ENCODE measurements at regions not wholly inside any gene's neighbourhood (a gene's known extent, or its start where the extent isn't known, plus 50 kb on each side); places are given as distances from the start of the nearest gene placed in this dataset.

DNA sequence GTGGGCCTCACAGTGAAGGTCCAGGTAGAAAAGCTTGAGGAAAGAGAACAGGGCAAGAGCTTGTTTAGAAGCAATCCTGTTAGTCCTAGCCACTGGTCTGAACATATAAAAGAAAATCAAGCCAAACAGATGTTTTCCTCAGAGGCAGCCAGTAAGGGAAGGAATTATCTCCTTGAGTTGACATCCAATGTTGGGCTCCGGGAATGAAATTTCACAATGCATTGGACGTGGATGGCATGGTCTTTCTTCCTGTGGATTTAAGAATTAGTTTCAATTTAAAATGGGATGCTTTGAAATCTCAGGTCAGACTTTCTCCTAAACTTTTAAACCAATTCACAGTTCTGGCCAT is 92.1 kb downstream of the ACKR3 start:
- TF ChIP-seq, protein P1, sequence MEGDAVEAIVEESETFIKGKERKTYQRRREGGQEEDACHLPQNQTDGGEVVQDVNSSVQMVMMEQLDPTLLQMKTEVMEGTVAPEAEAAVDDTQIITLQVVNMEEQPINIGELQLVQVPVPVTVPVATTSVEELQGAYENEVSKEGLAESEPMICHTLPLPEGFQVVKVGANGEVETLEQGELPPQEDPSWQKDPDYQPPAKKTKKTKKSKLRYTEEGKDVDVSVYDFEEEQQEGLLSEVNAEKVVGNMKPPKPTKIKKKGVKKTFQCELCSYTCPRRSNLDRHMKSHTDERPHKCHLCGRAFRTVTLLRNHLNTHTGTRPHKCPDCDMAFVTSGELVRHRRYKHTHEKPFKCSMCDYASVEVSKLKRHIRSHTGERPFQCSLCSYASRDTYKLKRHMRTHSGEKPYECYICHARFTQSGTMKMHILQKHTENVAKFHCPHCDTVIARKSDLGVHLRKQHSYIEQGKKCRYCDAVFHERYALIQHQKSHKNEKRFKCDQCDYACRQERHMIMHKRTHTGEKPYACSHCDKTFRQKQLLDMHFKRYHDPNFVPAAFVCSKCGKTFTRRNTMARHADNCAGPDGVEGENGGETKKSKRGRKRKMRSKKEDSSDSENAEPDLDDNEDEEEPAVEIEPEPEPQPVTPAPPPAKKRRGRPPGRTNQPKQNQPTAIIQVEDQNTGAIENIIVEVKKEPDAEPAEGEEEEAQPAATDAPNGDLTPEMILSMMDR (IDR thresholded peaks at IDR 0.05): no peak
- H3K9me3 ChIP-seq: peaks cover 0 to 8% of the 10 kb centered on the region in 2 donors
- peaks cover 0 to 14% of the 10 kb centered on the region in 2 donors for H3K27me3 ChIP-seq
- intact Hi-C loops (cut with DNase I): no loop called here
- H3K27ac ChIP-seq: peak overlapping the region in 1 of 2 donors; percentile 18
- DNase-seq (peak in 2 of 4 donors; percentile 39 to 65), ATAC-seq (no peak)
- H3K36me3 ChIP-seq: no peaks in the 10 kb centered on the region
- H3K4me1 ChIP-seq: no peaks in the 10 kb centered on the region
- no peak overlapping the region for H3K4me3 ChIP-seq

DNA sequence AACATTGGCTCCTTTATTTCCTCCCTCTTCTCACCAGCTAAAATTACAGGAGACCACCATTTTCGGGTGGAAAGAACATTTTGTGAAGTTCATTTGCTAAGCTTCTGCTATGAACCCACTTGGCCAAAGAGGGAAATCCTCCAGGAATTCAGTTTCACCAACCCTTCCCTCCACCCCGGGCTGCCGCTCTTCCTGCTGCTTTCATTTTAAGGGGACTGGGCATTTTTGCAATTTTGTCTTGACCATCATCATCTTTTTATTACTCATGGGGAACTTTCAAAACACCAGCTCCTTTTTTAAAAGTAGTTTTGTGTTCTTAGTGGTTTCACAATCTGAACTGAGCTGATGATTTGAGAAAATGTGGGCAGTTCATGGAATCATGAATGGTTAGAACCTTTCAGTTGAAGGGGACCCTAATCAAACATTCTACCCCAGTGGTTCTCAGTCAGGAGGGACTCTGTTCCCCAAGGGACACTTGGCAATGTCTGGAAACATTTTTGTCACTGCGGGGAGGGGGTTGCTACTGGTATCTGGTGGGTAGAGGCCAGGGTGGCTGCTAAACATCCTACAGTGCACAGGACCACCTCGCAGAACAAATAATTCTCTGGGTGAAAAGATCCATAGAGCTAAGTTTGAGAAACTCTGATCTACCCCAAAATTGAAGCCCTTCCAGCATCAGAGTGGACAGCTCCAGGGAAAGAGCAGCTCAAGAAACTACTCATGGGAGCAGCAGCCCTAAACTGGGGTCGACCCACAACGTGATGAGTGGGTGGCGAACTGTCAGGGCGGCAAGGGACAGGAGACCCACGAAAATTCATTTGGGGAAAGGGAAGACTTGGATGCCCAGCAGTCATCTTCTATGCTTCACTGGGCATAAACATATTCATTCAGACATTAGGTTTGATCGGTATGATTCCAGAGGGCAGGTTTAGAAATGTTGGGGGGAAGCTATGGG is 92.9 kb downstream of the ACKR3 start:
- Histone ChIP-seq H3K9me3 (peaks cover 0 to 10% of the 10 kb centered on the region in 2 donors), H3K27me3 (peaks cover 0 to 14% of the 10 kb centered on the region in 2 donors), H3K36me3 (no peaks in the 10 kb centered on the region), H3K4me3 (no peak overlapping the region), H3K27ac (no peak overlapping the region), H3K4me1 (no peaks in the 10 kb centered on the region)
- TF ChIP-seq, protein P1 (IDR thresholded peaks at IDR 0.05): no peak
- DNase-seq (no peak), ATAC-seq (no peak)
- intact Hi-C loops (cut with DNase I): no loop called here

DNA sequence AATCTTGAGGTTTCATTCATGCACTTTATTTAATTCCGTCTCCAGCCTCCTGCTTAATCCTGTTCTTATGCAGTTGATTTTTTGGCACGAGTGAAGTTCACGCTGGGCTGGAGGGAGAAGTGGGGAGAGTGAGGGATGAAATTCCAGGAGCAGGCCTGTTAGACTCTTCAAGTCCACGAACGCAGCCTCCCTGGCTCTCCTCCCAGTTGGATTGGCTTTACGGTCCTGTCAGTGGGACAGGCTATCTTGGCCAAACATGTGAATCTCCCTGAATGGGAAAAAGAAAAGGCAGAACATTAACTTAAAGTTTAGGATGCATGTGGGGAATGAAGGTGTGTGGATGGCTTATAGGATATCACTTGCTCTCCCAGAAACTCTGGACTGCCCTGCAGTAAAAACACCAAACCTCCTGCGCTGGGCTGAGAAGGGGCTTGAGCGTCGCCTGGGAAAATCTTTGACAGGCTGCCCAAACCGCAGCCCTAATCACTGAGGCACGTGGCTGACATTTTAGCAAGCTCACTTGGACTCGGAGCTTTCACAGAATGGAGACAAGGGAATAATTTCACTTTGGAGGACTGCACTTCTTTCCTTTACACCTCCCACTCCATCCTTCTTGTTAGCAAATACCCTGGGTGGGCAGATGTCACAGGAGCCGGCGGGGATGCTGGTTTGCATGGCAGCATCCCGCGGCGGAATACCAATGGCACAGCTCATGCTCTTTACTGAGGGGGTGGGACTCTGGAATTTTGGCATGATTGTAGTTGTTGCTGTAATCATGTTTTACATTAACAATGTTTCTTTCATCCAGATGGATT is 93.9 kb downstream of the ACKR3 start:
- intact Hi-C loops (cut with DNase I): no loop called here

DNA sequence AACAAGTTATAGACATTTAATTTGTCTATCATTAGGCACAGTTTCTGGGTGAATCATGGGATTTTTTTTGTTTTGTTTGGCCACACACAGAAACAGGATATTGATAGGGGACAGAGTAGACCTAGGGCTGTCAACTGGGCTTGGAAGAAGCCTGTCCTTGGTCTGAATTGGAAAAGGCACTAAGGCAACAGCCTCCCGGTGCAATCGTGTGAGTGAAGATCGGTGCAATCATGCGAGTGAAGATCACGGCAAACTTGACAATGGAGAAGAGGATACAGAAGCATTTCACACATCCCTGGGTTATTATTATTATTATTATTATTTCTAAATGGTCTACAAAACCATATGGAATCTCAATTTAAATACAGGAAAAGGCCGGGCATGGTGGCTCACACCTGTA is 94.5 kb downstream of the ACKR3 start:
- Histone ChIP-seq H3K4me1 (no peaks in the 10 kb centered on the region), H3K36me3 (no peaks in the 10 kb centered on the region), H3K9me3 (peaks cover 0 to 10% of the 10 kb centered on the region in 2 donors), H3K27ac (no peak overlapping the region), H3K4me3 (no peak overlapping the region), H3K27me3 (peaks cover 0 to 14% of the 10 kb centered on the region in 2 donors)
- no peak for ATAC-seq
- no peak for DNase-seq
- TF ChIP-seq, protein P1 (IDR thresholded peaks at IDR 0.05): no peak
- intact Hi-C loops (cut with DNase I): no loop called here

More for the DNA sequence above, 93.9 kb downstream of the ACKR3 start:
- DNase-seq (peak in 3 of 4 donors; percentile 30 to 55 (median 54)), ATAC-seq (peak; percentile 49)
- TF ChIP-seq, protein P1 (IDR thresholded peaks at IDR 0.05): no peak
- H3K4me1 ChIP-seq: no peaks in the 10 kb centered on the region
- no peaks in the 10 kb centered on the region for H3K36me3 ChIP-seq
- peak overlapping the region in 1 of 2 donors; percentile 23 for H3K27ac ChIP-seq
- peaks cover 0 to 10% of the 10 kb centered on the region in 2 donors for H3K9me3 ChIP-seq
- H3K4me3 ChIP-seq: no peak overlapping the region
- H3K27me3 ChIP-seq: peaks cover 0 to 14% of the 10 kb centered on the region in 2 donors

DNA sequence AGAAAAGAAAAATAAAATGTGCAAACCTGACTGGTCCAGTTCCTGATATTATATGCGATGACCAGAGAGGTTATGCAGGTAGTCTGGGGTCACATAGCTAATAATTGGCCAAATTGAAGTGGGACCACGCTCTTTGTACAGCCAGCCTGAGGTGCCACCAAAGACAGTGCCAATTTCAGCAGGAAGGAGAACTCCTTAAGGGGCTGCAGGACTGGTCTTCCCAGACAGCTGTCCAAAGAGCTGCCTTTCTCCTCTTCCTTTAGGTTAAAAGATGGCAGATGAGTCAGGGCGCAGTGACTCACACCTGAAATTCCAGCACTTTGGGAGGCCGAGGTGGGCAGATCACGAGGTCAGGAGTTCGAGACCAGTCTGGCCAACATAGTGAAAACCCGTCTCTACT is 95.5 kb downstream of the ACKR3 start:
- Histone ChIP-seq H3K4me3 (no peak overlapping the region), H3K27me3 (peaks cover 0 to 8% of the 10 kb centered on the region in 2 donors), H3K36me3 (no peaks in the 10 kb centered on the region), H3K4me1 (no peaks in the 10 kb centered on the region), H3K27ac (no peak overlapping the region), H3K9me3 (peaks cover 0 to 10% of the 10 kb centered on the region in 2 donors)
- TF ChIP-seq, protein P1 (IDR thresholded peaks at IDR 0.05): no peak
- DNase-seq: no peak
- no peak for ATAC-seq
- intact Hi-C loops (cut with DNase I): no loop called here

All from left lung (tissue), 4 donors.